ENCODE measurements at regions not wholly inside any gene's neighbourhood (a gene's known extent, or its start where the extent isn't known, plus 50 kb on each side); places are given as distances from the start of the nearest gene placed in this dataset.

- TF ChIP-seq POLR2AphosphoS5 (IDR thresholded peaks at IDR 0.05) (no peak), EP300 (IDR thresholded peaks at IDR 0.05) (no peak), POLR2A (IDR thresholded peaks at IDR 0.05; ENCODE audit: low read depth) (no peak)
- TF ChIP-seq, protein P1, sequence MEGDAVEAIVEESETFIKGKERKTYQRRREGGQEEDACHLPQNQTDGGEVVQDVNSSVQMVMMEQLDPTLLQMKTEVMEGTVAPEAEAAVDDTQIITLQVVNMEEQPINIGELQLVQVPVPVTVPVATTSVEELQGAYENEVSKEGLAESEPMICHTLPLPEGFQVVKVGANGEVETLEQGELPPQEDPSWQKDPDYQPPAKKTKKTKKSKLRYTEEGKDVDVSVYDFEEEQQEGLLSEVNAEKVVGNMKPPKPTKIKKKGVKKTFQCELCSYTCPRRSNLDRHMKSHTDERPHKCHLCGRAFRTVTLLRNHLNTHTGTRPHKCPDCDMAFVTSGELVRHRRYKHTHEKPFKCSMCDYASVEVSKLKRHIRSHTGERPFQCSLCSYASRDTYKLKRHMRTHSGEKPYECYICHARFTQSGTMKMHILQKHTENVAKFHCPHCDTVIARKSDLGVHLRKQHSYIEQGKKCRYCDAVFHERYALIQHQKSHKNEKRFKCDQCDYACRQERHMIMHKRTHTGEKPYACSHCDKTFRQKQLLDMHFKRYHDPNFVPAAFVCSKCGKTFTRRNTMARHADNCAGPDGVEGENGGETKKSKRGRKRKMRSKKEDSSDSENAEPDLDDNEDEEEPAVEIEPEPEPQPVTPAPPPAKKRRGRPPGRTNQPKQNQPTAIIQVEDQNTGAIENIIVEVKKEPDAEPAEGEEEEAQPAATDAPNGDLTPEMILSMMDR (IDR thresholded peaks at IDR 0.05), result no peak
Measured at GRCh38 chr18:22482948-22483347, 65.2 kb upstream of the CTAGE1 start.
